Liver (tissue), 3 donors: ENCODE measurements at regions not wholly inside any gene's neighbourhood (a gene's known extent, or its start where the extent isn't known, plus 50 kb on each side); places are given as distances from the start of the nearest gene placed in this dataset.

Source experiments
- CTCF ChIP-seq: fragments of 150-350 bp; IDR thresholded peaks from 2 replicates; pipeline ENCODE4 v1.5.1; 2017; ENCODE audit warnings: improper control_type of control experiment, low read depth, low read length; ENCODE audit not compliant: missing input control
- EGR1 ChIP-seq, 2 donors: IDR thresholded peaks; 2 replicates each; pipeline ENCODE4 v1.6.1; 2016 to 2018; ENCODE audit warnings: antibody characterized with exemption in 2 of 2, low read depth in 2 of 2
- GABPA ChIP-seq, 2 donors: IDR thresholded peaks in 1 of 2; conservative IDR thresholded peaks in 1 of 2; 2 replicates each; pipeline ENCODE4 v1.6.1; 2016; ENCODE audit warnings: antibody characterized with exemption in 2 of 2, mild to moderate bottlenecking in 1 of 2, moderate library complexity in 1 of 2
- donor health status: healthy.
- donor health status: healthy.

GRCh38 chr9:78962156-78962555 lies 609.6 kb upstream of the TLE4 start:
- TF ChIP-seq CTCF (no peak), GABPA (IDR thresholded peaks at IDR 0.05 in 1 of 2, conservative IDR thresholded peaks at IDR 0.05 in 1 of 2) (no peak), EGR1 (IDR thresholded peaks at IDR 0.05; ENCODE audit: low read depth in 2 of 2) (no peak)
